Fibroblast of mammary gland (primary cell): ENCODE measurements at regions not wholly inside any gene's neighbourhood (a gene's known extent, or its start where the extent isn't known, plus 50 kb on each side); places are given as distances from the start of the nearest gene placed in this dataset.

Experiments
- DNase-seq: peaks from one replicate; pipeline ENCODE4 v3.0.0-alpha.2; 2010; ENCODE audit warnings: low read depth
- H3K4me3 ChIP-seq: 2 replicates; pipeline ENCODE4 v1.5.1; 2011; ENCODE audit warnings: low read depth, mild to moderate bottlenecking, low read length, moderate library complexity; ENCODE audit not compliant: control insufficient read depth
- TF ChIP-seq, protein P1 (sequence below): conservative IDR thresholded peaks from 2 replicates; pipeline ENCODE4 v1.5.1; 2011; ENCODE audit warnings: low read depth, low read length, inconsistent platforms; ENCODE audit not compliant: control insufficient read depth, insufficient read depth

DNA sequence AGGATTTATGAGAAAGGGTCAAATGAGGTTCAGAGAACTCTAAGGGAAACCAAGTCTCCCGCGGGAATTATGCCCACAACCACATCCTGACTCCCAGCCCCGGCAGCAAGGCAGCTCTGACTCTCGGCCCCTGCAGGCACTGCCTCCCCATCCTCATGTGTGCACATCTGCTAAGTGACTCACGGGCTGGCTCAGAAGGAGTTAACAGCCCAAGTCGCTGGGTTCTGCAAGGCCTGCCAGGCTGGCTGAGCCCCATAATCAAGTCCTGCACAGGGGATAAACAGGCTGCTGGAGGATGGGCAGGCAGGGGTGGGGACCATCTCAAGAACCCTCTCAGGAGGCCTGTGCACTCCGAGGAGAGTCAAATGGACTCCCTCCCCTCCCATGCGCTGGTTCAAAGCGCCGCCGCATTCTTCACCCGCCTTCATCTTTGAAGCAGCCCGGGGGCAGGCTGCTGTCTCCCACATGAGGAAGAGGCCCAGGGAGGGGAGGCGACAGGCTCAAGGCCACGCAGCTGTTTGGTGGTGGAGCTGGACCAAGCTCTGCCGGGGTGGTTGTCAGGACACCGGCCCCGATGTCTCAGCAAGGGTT, 344.3 kb downstream of the MATN1 start:
- TF ChIP-seq, protein P1, sequence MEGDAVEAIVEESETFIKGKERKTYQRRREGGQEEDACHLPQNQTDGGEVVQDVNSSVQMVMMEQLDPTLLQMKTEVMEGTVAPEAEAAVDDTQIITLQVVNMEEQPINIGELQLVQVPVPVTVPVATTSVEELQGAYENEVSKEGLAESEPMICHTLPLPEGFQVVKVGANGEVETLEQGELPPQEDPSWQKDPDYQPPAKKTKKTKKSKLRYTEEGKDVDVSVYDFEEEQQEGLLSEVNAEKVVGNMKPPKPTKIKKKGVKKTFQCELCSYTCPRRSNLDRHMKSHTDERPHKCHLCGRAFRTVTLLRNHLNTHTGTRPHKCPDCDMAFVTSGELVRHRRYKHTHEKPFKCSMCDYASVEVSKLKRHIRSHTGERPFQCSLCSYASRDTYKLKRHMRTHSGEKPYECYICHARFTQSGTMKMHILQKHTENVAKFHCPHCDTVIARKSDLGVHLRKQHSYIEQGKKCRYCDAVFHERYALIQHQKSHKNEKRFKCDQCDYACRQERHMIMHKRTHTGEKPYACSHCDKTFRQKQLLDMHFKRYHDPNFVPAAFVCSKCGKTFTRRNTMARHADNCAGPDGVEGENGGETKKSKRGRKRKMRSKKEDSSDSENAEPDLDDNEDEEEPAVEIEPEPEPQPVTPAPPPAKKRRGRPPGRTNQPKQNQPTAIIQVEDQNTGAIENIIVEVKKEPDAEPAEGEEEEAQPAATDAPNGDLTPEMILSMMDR, result no peak
- DNase-seq, result peak; percentile 85
- H3K4me3 ChIP-seq, result no peak overlapping the region

DNA sequence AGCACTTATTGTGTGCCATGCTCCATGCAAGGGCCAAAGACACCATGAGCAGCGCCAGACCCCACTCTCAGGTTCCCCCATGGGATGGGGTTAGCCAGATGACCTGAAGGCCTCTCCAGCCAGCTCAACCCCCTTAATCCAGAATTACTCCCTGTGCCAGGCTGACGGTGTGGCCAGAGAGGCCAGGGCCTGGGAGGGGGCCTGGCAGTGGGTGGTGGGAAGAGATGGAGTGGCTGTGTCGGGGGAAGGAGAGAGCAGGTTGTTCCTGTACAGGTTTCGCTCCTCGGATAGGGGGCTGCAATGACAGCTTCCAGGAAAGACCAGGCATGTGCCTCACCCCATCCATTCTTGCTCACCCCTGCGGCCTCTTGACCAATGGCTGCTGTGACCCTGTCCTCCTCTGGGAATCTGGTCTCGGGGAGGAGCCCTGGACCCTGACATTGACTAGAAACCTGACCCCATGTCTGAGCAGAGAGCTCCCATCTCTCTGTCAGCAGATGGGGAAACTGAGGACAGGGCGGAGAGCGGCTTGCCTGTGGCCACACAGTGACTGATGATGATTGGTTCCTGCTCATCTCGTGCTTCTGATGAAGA, 345.3 kb downstream of the MATN1 start:
- no peak overlapping the region for H3K4me3 ChIP-seq
- DNase-seq, result no peak
- TF ChIP-seq, protein P1, result no peak

DNA sequence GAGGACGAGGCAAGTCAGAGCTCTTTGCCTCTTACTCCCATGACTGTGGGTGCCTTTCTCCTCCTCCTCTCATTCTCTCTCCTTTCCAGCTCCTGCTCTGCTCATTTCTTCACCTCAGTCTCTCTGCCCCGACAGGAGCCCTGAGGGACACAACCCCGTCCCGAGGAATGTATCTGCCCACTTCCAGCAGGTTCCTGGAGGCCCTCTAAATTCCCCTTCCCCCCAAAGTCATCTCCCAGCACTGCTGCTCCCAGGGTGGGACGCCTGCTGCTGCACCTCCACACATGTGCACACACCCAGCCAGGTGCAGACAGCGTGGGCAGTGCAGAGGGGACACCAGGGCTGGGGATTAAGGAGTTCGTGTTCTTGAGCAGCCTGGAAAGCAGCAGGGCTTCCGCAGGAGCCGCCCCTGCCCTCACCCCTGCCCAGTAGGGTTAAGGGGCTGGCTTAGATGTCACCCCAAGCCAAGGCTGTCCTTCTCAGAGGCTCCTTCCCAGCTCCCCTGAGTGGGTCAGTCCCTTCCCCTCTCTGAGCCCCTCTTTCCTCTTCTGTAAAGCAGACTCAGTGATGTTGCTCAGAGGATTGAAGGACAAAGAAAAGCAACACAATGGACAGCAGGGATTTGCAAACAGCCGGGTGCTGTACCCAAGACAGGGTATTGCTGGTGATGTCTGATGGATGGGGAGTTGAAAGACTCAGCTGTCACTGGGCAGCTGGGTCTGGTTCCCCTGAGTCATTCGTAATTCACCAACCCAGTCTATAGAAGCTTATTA, 346.0 kb downstream of the MATN1 start:
- TF ChIP-seq, protein P1, result no peak
- no peak for DNase-seq
- H3K4me3 ChIP-seq, result no peak overlapping the region

DNA sequence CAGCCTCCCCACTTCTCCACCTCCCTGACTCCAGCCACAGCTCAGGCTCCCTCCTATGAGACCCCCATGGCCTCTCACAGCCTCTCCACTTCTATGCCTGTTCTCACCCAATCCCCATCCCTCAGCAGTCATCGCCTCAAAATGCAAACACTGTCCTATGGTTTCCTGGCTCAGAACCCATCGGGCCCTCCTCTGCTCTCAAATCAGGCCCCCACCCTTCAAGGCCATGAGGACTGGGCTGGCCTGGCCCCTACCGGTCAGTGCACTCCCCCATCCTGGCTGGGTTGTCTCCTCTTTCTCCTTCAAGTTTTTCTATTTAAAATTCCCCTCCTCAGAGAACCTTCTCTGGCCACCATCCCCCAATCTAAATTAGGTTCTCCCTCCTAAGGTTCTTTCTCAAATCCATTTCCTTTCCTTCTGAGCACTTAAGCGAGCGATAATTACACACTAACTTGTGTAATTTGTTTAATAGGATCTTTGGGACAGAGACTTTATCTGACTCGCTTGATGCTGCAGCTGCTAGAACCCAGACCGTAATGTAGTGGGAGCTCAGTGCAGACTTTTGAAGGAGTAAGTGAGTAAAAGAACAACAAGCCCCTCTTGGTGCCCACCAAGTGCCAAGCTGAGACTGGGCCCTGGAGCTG, 347.2 kb downstream of the MATN1 start:
- H3K4me3 ChIP-seq, result no peak overlapping the region
- TF ChIP-seq, protein P1, result no peak
- DNase-seq, result no peak

DNA sequence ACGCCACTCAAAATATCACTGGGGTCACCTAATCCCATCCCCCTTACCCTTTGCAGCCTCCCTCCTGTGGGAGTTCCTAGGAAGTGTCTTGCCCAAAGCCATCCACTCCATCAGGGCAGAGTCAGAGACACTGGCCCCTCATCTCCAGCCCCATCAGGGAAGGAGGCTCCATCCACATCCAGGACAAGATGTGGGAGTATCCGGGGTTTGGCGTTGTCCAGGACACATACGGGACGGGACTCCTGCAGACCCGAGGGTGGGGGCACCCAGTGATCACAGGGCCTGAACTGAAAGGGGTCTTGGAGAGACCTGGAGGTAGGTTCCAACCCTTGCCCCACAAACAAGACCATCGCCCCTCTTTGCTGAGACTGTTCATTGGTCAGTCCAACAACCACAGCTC, 348.2 kb downstream of the MATN1 start:
- DNase-seq, result no peak
- no peak overlapping the region for H3K4me3 ChIP-seq
- TF ChIP-seq, protein P1, result no peak

DNA sequence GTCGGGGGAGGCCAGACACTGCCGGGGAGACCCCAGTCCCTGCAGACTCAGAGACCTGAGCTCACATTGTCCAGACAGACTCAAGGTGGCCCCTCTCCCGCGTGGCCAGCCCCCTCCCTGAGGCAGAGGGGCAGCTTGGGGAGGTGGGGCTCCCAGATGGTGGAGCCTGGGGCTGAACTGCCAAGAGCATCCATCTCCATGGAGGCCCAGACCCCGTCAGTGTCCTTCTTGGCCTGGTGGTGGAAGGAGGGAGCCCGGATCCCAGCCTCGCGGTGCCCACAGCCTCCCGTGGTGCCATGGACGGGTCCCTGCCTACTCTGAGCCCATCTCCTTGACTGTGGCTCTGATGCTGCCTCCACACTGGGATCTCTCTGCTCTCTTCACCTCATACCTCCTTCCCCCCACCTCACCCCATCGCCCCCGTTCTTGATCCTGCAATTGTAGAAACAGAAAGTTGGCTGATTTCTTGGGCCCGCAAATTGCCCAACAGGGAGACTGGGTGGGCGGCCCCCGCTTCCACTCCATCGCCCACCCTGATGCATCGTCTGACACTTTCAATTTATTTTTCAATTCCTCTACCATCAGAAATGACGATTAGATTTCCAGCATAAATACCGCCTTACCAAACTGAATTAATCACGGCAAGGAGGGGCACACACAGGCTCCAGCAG, 348.9 kb downstream of the MATN1 start:
- no peak overlapping the region for H3K4me3 ChIP-seq
- DNase-seq, result no peak
- TF ChIP-seq, protein P1, result no peak
